Muscle of leg (tissue), 3 donors: ENCODE measurements at regions not wholly inside any gene's neighbourhood (a gene's known extent, or its start where the extent isn't known, plus 50 kb on each side); places are given as distances from the start of the nearest gene placed in this dataset.
A peak's percentile ranks its signal among the peaks of the same experiment; 100 is the strongest.
"Not testable (repeated sequence)": the region's sequence is repeated elsewhere in the genome, so short reads cannot be mapped to it uniquely, and the experiment has no call there.

Experiments used
- DNase-seq: peaks from one replicate; pipeline ENCODE4 v3.0.0; 2013
- H3K27ac ChIP-seq: one replicate; pipeline ENCODE4 v1.5.1; 2013; ENCODE audit warnings: mild to moderate bottlenecking, low read length, control low read depth
- H3K27me3 ChIP-seq: one replicate; pipeline ENCODE4 v1.6.1; 2013; ENCODE audit warnings: low read length; ENCODE audit not compliant: control insufficient read depth, insufficient read depth
- H3K36me3 ChIP-seq: one replicate; pipeline ENCODE4 v1.6.1; 2013; ENCODE audit warnings: low read length; ENCODE audit not compliant: control insufficient read depth, insufficient read depth
- H3K4me1 ChIP-seq: one replicate; pipeline ENCODE4 v1.6.1; 2013; ENCODE audit warnings: low read length; ENCODE audit not compliant: control insufficient read depth, insufficient read depth
- H3K4me3 ChIP-seq: one replicate; pipeline ENCODE4 v1.5.1; 2013; ENCODE audit warnings: low read length, control low read depth
- H3K9me3 ChIP-seq: replicated peaks from 2 replicates; pipeline ENCODE4 v1.6.1; 2013; ENCODE audit warnings: low read depth, low read length; ENCODE audit not compliant: control insufficient read depth
- WGBS: methylation state at CpG from one replicate; pipeline ENCODE4 v1.1.5; 2013; ENCODE audit warnings: missing lambda C conversion rate; ENCODE audit not compliant: insufficient coverage; 5-methylcytosine and 5-hydroxymethylcytosine counted together

GRCh38 chr6:114941078-114941477 is 598.3 kb upstream of the HS3ST5 start:
- no peak overlapping the region for H3K4me3 ChIP-seq
- H3K9me3 ChIP-seq = no peaks in the 10 kb centered on the region
- no peak for DNase-seq
- H3K27ac ChIP-seq = no peak overlapping the region
- no peaks in the 10 kb centered on the region for H3K36me3 ChIP-seq
- no peaks in the 10 kb centered on the region for H3K4me1 ChIP-seq
- H3K27me3 ChIP-seq = no peaks in the 10 kb centered on the region

DNA sequence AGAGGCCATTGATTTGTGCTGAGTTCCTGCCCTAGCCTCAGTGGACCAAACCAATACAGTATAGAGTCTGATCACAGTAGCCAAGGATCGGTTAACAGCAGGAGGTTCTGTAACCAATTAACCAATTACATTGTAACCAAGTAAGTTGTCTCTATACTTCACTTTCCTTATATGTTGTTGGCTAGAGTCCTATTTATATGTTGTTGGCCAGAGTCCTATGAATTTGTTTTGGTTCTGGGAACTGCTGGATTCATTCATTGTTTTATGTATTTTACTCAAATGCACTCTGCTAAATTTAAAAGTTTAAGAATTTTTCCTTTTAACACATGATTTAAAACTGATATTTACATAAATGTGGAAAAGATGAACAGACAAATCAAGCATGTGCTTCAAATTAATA is 597.4 kb upstream of the HS3ST5 start:
- no peaks in the 10 kb centered on the region for H3K9me3 ChIP-seq
- WGBS = no CpG with 5 or more reads among the region's 1 CpG
- no peaks in the 10 kb centered on the region for H3K27me3 ChIP-seq
- no peak overlapping the region for H3K4me3 ChIP-seq
- no peaks in the 10 kb centered on the region for H3K36me3 ChIP-seq
- no peaks in the 10 kb centered on the region for H3K4me1 ChIP-seq
- no peak overlapping the region for H3K27ac ChIP-seq
- peak; percentile 18 for DNase-seq

GRCh38 chr6:114939630-114940029 is 596.8 kb upstream of the HS3ST5 start:
- DNase-seq = peak; percentile 4
- H3K9me3 ChIP-seq = no peaks in the 10 kb centered on the region
- no peak overlapping the region for H3K27ac ChIP-seq
- no peak overlapping the region for H3K4me3 ChIP-seq
- WGBS = no CpG with 5 or more reads among the region's 2 CpGs
- H3K27me3 ChIP-seq = no peaks in the 10 kb centered on the region
- H3K36me3 ChIP-seq = no peaks in the 10 kb centered on the region
- no peaks in the 10 kb centered on the region for H3K4me1 ChIP-seq

DNA sequence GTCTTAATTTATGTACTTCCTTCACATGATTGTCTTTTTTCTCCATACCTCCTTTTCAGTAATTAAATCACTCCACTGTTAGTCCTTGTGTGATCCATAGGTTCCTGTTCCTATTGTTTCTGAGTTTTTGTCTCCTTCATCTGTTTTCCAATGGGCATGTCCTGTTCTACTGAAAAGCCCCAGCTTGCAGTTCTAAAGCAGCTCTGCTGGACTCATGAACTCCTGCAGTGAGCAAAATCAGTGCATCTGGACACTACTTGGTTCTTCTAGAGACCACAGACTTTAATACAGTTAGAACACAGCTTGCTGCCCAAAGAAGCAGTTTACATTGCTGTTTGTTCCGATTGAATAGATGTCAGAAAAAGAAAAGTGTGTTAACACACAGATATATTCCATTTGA is 593.3 kb upstream of the HS3ST5 start:
- Histone ChIP-seq H3K27me3 (no peaks in the 10 kb centered on the region), H3K36me3 (no peaks in the 10 kb centered on the region), H3K9me3 (peaks cover 4% of the 10 kb centered on the region), H3K27ac (no peak overlapping the region), H3K4me3 (no peak overlapping the region), H3K4me1 (no peaks in the 10 kb centered on the region)
- DNase-seq = no peak
- no CpG with 5 or more reads among the region's 1 CpG for WGBS

GRCh38 chr6:114934079-114934478 is 591.3 kb upstream of the HS3ST5 start:
- no peaks in the 10 kb centered on the region for H3K4me1 ChIP-seq
- no peak overlapping the region for H3K27ac ChIP-seq
- no peak overlapping the region for H3K4me3 ChIP-seq
- H3K9me3 ChIP-seq = peaks cover 4% of the 10 kb centered on the region
- WGBS = 100% methylated on average over 1 of the region's 1 CpG
- no peaks in the 10 kb centered on the region for H3K27me3 ChIP-seq
- H3K36me3 ChIP-seq = no peaks in the 10 kb centered on the region
- DNase-seq = no peak

GRCh38 chr6:114928731-114929130 is 585.9 kb upstream of the HS3ST5 start:
- H3K27ac ChIP-seq, H3K27me3 ChIP-seq, H3K4me1 ChIP-seq, DNase-seq, H3K4me3 ChIP-seq, H3K36me3 ChIP-seq, H3K9me3 ChIP-seq: not testable (repeated sequence)
- 94% methylated on average over 5 of the region's 8 CpGs for WGBS

DNA sequence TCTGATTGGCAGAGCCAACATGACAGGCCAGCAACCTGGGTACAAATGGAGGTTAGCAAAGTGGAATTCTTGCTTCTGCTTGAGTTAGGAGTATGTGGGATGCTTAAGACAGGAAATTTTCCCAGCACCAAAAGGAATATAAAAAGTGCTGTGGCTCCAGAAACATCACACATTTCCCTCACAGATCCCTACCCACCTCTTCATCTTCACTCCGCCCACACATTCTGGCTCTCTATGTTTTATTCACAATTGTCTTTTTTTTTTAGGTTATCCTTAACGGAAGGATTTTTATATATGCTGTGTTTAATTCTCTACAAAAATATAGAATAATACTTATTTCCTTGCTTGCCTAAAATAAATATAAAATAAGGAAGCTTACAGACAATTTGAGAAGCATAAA is 563.3 kb upstream of the HS3ST5 start:
- no peak overlapping the region for H3K27ac ChIP-seq
- H3K36me3 ChIP-seq = no peaks in the 10 kb centered on the region
- no peaks in the 10 kb centered on the region for H3K9me3 ChIP-seq
- H3K4me3 ChIP-seq = no peak overlapping the region
- H3K4me1 ChIP-seq = no peaks in the 10 kb centered on the region
- DNase-seq = no peak
- WGBS = no CpG with 5 or more reads among the region's 2 CpGs
- H3K27me3 ChIP-seq = no peaks in the 10 kb centered on the region

GRCh38 chr6:114897536-114897935 is 554.7 kb upstream of the HS3ST5 start:
- Histone ChIP-seq H3K4me1 (no peaks in the 10 kb centered on the region), H3K36me3 (no peaks in the 10 kb centered on the region), H3K4me3 (no peak overlapping the region), H3K9me3 (peaks cover 3% of the 10 kb centered on the region), H3K27ac (no peak overlapping the region), H3K27me3 (no peaks in the 10 kb centered on the region)
- DNase-seq = no peak

DNA sequence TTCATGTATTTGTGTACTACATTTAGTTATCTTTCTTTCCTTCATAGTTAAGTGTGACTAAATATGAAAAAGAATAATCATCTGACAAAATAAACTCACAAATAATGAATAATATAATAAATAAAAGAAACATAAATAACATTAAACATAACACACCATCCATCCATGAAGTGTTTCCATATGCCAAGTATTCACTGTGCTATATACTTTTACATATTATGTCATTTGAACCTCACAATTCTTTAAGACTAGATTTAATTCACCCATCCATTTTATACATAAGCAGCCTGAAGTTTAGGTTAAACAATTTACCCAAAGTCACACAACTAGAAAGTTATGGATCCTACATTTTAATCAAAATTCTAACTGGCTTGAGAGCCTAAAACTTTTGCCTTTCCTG is 549.4 kb upstream of the HS3ST5 start:
- H3K27ac ChIP-seq = no peak overlapping the region
- DNase-seq = no peak
- no peaks in the 10 kb centered on the region for H3K4me1 ChIP-seq
- no peaks in the 10 kb centered on the region for H3K36me3 ChIP-seq
- no peak overlapping the region for H3K4me3 ChIP-seq
- no peaks in the 10 kb centered on the region for H3K27me3 ChIP-seq
- H3K9me3 ChIP-seq = no peaks in the 10 kb centered on the region

- Histone ChIP-seq H3K4me3 (no peak overlapping the region), H3K27ac (no peak overlapping the region), H3K4me1 (no peaks in the 10 kb centered on the region), H3K36me3 (no peaks in the 10 kb centered on the region), H3K27me3 (no peaks in the 10 kb centered on the region), H3K9me3 (no peaks in the 10 kb centered on the region)
- no peak for DNase-seq
Measured at GRCh38 chr6:114888241-114888640, 545.4 kb upstream of the HS3ST5 start.

DNA sequence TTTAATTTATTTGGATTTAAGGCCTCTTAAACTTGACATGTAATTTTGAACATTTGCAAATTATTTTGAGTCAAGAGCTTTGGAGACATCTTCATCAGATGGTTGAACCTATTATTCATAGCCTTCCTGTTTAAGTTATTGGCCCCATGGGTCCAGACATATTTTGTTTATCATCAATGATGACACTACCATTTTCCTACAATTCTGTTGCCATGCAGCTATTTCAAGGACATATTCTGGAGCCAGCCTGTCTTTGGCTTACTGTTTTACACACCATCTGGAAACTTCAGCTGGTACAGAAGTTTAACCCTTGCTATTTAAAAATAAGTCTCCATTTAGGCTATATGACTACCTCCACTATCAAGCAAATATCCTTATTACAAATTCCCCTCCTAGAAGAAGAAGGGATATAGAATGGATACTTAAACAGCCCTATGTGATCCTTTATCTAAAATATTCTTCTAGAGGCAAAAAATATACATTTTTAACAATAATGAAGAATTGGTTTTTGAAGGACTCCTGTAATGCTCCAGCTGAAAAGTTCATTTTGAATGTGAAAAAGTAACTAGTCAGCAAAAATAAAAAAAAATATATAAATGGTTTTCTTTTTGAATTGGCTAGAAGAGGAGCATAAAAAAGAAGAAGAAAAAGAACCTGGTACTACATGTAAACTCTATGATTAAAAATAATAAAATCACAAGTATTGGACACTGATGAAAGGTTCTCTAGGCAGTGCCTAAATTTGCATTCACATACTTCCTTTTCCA is 544.0 kb upstream of the HS3ST5 start:
- peak; percentile 14 for DNase-seq
- no peak overlapping the region for H3K4me3 ChIP-seq
- H3K9me3 ChIP-seq = no peaks in the 10 kb centered on the region
- H3K27me3 ChIP-seq = no peaks in the 10 kb centered on the region
- H3K36me3 ChIP-seq = no peaks in the 10 kb centered on the region
- no peaks in the 10 kb centered on the region for H3K4me1 ChIP-seq
- H3K27ac ChIP-seq = no peak overlapping the region
